H9 (cell line): ENCODE measurements at regions not wholly inside any gene's neighbourhood (a gene's known extent, or its start where the extent isn't known, plus 50 kb on each side); places are given as distances from the start of the nearest gene placed in this dataset.
"Not testable (repeated sequence)": the region's sequence is repeated elsewhere in the genome, so short reads cannot be mapped to it uniquely, and the experiment has no call there.

Experiments
- DNase-seq: peaks from one replicate; pipeline ENCODE4 v3.0.0-alpha.2; 2017
- H2AFZ ChIP-seq: one replicate; pipeline ENCODE4 v1.6.1; 2013; ENCODE audit warnings: mild to moderate bottlenecking, low read length, control low read depth, moderate library complexity
- H2AK5ac ChIP-seq: 2 replicates; pipeline ENCODE4 v1.6.1; 2013; ENCODE audit warnings: low read length, control low read depth, mixed read lengths; ENCODE audit not compliant: insufficient read length
- H2BK120ac ChIP-seq: one replicate; pipeline ENCODE4 v1.6.1; 2013; ENCODE audit warnings: low read depth, mild to moderate bottlenecking, low read length, control low read depth, inconsistent platforms; ENCODE audit not compliant: poor library complexity, severe bottlenecking
- H2BK12ac ChIP-seq: 2 replicates; pipeline ENCODE4 v1.6.1; 2013; ENCODE audit warnings: low read length, control low read depth, mixed read lengths, low read depth; ENCODE audit not compliant: insufficient read length
- H2BK15ac ChIP-seq: 2 replicates; pipeline ENCODE4 v1.6.1; 2013; ENCODE audit warnings: low read depth, low read length, control low read depth
- H2BK20ac ChIP-seq: one replicate; pipeline ENCODE4 v1.6.1; 2013; ENCODE audit warnings: low read depth, mild to moderate bottlenecking, low read length, control low read depth, inconsistent platforms; ENCODE audit not compliant: poor library complexity, severe bottlenecking
- H2BK5ac ChIP-seq: 2 replicates; pipeline ENCODE4 v1.6.1; 2013; ENCODE audit warnings: low read length, control low read depth, mixed read lengths; ENCODE audit not compliant: insufficient read length
- H3K14ac ChIP-seq: 2 replicates; pipeline ENCODE4 v1.6.1; 2013; ENCODE audit warnings: low read length, control low read depth; ENCODE audit not compliant: insufficient read depth
- H3K18ac ChIP-seq: 2 replicates; pipeline ENCODE4 v1.6.1; 2013; ENCODE audit warnings: low read depth, mild to moderate bottlenecking, mixed read lengths, low read length, control low read depth; ENCODE audit not compliant: insufficient read length
- H3K23ac ChIP-seq: 2 replicates; pipeline ENCODE4 v1.6.1; 2013; ENCODE audit warnings: low read length, control low read depth, mixed read lengths, low read depth; ENCODE audit not compliant: insufficient read length
- H3K23me2 ChIP-seq: 2 replicates; pipeline ENCODE4 v1.6.1; 2013; ENCODE audit warnings: low read depth, mild to moderate bottlenecking, mixed read lengths, low read length, control low read depth; ENCODE audit not compliant: insufficient read length, poor library complexity, severe bottlenecking
- H3K27ac ChIP-seq: 2 replicates; pipeline ENCODE4 v1.5.1; 2013; ENCODE audit warnings: low read length, control low read depth, mixed read lengths, low read depth; ENCODE audit not compliant: insufficient read length
- H3K27me3 ChIP-seq: 2 replicates; pipeline ENCODE4 v1.6.1; 2013; ENCODE audit warnings: low read length, control low read depth, inconsistent platforms; ENCODE audit not compliant: insufficient read depth
- H3K4ac ChIP-seq: 2 replicates; pipeline ENCODE4 v1.6.1; 2013; ENCODE audit warnings: low read depth, mild to moderate bottlenecking, control low read depth, inconsistent platforms, low read length, moderate library complexity
- H3K4me1 ChIP-seq: 2 replicates; pipeline ENCODE4 v1.6.1; 2013; ENCODE audit warnings: low read length, control low read depth, inconsistent platforms; ENCODE audit not compliant: insufficient read depth
- H3K4me2 ChIP-seq: 2 replicates; pipeline ENCODE4 v1.6.1; 2013; ENCODE audit warnings: low read length, control low read depth, mixed read lengths; ENCODE audit not compliant: insufficient read length, insufficient read depth
- H3K56ac ChIP-seq: 2 replicates; pipeline ENCODE4 v1.6.1; 2013; ENCODE audit warnings: low read depth, mild to moderate bottlenecking, mixed read lengths, low read length, control low read depth; ENCODE audit not compliant: insufficient read length
- H3K79me1 ChIP-seq: 2 replicates; pipeline ENCODE4 v1.6.1; 2013; ENCODE audit warnings: low read depth, mild to moderate bottlenecking, moderate library complexity, low read length, control low read depth, inconsistent platforms; ENCODE audit not compliant: insufficient read depth, poor library complexity, severe bottlenecking
- H3K79me2 ChIP-seq: 2 replicates; pipeline ENCODE4 v1.6.1; 2013; ENCODE audit warnings: low read length, control low read depth, inconsistent platforms; ENCODE audit not compliant: insufficient read depth
- H3K9ac ChIP-seq: 2 replicates; pipeline ENCODE4 v1.6.1; 2013; ENCODE audit warnings: low read length, control low read depth, mixed read lengths; ENCODE audit not compliant: insufficient read length; ENCODE audit errors: extremely low read depth
- H3K9me3 ChIP-seq: one replicate; pipeline ENCODE4 v1.6.1; 2013; ENCODE audit warnings: low read depth, low read length, inconsistent platforms; ENCODE audit not compliant: control insufficient read depth
- H3T11ph ChIP-seq: one replicate; pipeline ENCODE4 v1.6.1; 2013; ENCODE audit warnings: mild to moderate bottlenecking, low read length, control low read depth, inconsistent platforms
- H4K20me1 ChIP-seq: one replicate; pipeline ENCODE4 v1.6.1; 2013; ENCODE audit not compliant: control insufficient read depth, insufficient read length, insufficient read depth
- H4K5ac ChIP-seq: 2 replicates; pipeline ENCODE4 v1.6.1; 2013; ENCODE audit warnings: low read depth, mild to moderate bottlenecking, mixed read lengths, low read length, control low read depth; ENCODE audit not compliant: insufficient read length
- H4K8ac ChIP-seq: replicated peaks from 2 replicates; pipeline ENCODE4 v1.6.1; 2013; ENCODE audit warnings: low read length, control low read depth, mixed read lengths, low read depth; ENCODE audit not compliant: insufficient read length
- H4K91ac ChIP-seq: 2 replicates; pipeline ENCODE4 v1.6.1; 2013; ENCODE audit warnings: low read depth, mild to moderate bottlenecking, moderate library complexity, mixed read lengths, low read length, control low read depth; ENCODE audit not compliant: insufficient read length
- H3K27ac Mint-ChIP-seq, 3 experiments: 2 replicates in 2 of 3; 3 replicates in 1 of 3; pipeline ENCODE4 v1.8.0; 2020 to 2021; ENCODE audit warnings: mixed read lengths in 3 of 3, mild to moderate bottlenecking in 1 of 3, moderate library complexity in 1 of 3
- H3K27me3 Mint-ChIP-seq: 2 replicates; pipeline ENCODE4 v1.8.0; 2021; ENCODE audit warnings: low read depth, mild to moderate bottlenecking, moderate library complexity, mixed read lengths
- H3K36me3 Mint-ChIP-seq, 3 experiments: 2 replicates in 2 of 3; 3 replicates in 1 of 3; pipeline ENCODE4 v1.8.0; 2020 to 2021; ENCODE audit warnings: low read depth in 3 of 3, mixed read lengths in 3 of 3; ENCODE audit not compliant: insufficient read depth in 1 of 3
- H3K4me1 Mint-ChIP-seq, 2 experiments: 2 replicates each; pipeline ENCODE4 v1.8.0; 2020; ENCODE audit warnings: mixed read lengths in 2 of 2
- H3K4me3 Mint-ChIP-seq, 2 experiments: 2 replicates in 1 of 2; 3 replicates in 1 of 2; pipeline ENCODE4 v1.8.0; 2020 to 2021; ENCODE audit warnings: mild to moderate bottlenecking in 2 of 2, mixed read lengths in 2 of 2, moderate library complexity in 1 of 2
- H3K9me3 Mint-ChIP-seq, 2 experiments: 2 replicates in 1 of 2; 3 replicates in 1 of 2; pipeline ENCODE4 v1.8.0; 2020; ENCODE audit warnings: mild to moderate bottlenecking in 2 of 2, mixed read lengths in 2 of 2, moderate library complexity in 1 of 2
- WGBS: extraction: QIAGEN DNeasy Blood & Tissue Kit; methylation state at CpG from one replicate; pipeline ENCODE4 v1.1.7; 2013; ENCODE audit warnings: missing lambda C conversion rate, low lambda C conversion rate, mixed read lengths; ENCODE audit not compliant: insufficient read length; ENCODE audit errors: extremely low coverage; 5-methylcytosine and 5-hydroxymethylcytosine counted together
- TF ChIP-seq, protein P1 (sequence below): fragments of 200-600 bp; sonication (generic); conservative IDR thresholded peaks from 3 replicates; pipeline ENCODE4 v1.8.0; 2021; ENCODE audit warnings: antibody characterized with exemption, mild to moderate bottlenecking

DNA sequence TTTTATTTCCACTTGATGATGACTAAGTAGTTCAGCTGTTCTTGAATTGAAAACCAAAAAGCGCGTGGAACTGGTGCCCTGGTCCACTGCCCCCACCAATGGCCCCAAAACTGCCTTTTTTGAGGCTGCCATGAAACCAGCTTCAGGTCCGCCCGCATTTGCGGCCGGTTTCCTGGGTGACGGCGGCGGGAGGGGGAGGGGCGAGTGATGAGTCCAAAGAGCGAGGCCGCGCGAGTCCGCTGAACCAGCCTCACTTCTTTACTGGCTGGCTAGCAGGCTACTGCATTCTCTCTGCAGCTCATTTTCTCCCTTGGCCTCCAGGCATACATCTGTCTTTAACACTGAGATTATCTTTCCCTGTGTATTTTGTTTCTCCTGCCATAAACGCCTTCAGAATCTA, 72.9 kb upstream of the FABP2 start:
- H3K4ac ChIP-seq = no peak overlapping the region
- H2BK5ac ChIP-seq = no peak overlapping the region
- peak; percentile 36 for DNase-seq
- Mint-ChIP-seq H3K4me1 (peaks cover 16 to 18% of the 10 kb centered on the region in 2 experiments), H3K4me3 (no peak overlapping the region), H3K27ac (peak overlapping the region in 2 of 3 experiments; percentile 23 to 40; a peak in 1 of 7 replicates), H3K27me3 (no peaks in the 10 kb centered on the region), H3K36me3 (no peaks in the 10 kb centered on the region; a peak in 2 of 7 replicates), H3K9me3 (no peaks in the 10 kb centered on the region; a peak in 1 of 5 replicates)
- H3K56ac ChIP-seq = no peak overlapping the region
- H4K91ac ChIP-seq = no peak overlapping the region
- H3K79me2 ChIP-seq = no peaks in the 10 kb centered on the region
- H3T11ph ChIP-seq = no peak overlapping the region
- H2AK5ac ChIP-seq = no peak overlapping the region
- H3K23me2 ChIP-seq = no peaks in the 10 kb centered on the region
- no peak overlapping the region for H2BK20ac ChIP-seq
- H3K23ac ChIP-seq = no peak overlapping the region
- TF ChIP-seq, protein P1, sequence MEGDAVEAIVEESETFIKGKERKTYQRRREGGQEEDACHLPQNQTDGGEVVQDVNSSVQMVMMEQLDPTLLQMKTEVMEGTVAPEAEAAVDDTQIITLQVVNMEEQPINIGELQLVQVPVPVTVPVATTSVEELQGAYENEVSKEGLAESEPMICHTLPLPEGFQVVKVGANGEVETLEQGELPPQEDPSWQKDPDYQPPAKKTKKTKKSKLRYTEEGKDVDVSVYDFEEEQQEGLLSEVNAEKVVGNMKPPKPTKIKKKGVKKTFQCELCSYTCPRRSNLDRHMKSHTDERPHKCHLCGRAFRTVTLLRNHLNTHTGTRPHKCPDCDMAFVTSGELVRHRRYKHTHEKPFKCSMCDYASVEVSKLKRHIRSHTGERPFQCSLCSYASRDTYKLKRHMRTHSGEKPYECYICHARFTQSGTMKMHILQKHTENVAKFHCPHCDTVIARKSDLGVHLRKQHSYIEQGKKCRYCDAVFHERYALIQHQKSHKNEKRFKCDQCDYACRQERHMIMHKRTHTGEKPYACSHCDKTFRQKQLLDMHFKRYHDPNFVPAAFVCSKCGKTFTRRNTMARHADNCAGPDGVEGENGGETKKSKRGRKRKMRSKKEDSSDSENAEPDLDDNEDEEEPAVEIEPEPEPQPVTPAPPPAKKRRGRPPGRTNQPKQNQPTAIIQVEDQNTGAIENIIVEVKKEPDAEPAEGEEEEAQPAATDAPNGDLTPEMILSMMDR = no peak
- no peak overlapping the region for H2BK15ac ChIP-seq
- H4K5ac ChIP-seq = no peak overlapping the region
- no CpG with 5 or more reads among the region's 16 CpGs for WGBS
- no peaks in the 10 kb centered on the region for H3K4me1 ChIP-seq
- no peaks in the 10 kb centered on the region for H3K79me1 ChIP-seq
- H2BK12ac ChIP-seq = no peak overlapping the region
- no peak overlapping the region for H2BK120ac ChIP-seq
- H4K8ac ChIP-seq = no peak overlapping the region
- no peaks in the 10 kb centered on the region for H3K27me3 ChIP-seq
- no peaks in the 10 kb centered on the region for H4K20me1 ChIP-seq
- no peak overlapping the region for H3K9ac ChIP-seq
- no peak overlapping the region for H2AFZ ChIP-seq
- no peaks in the 10 kb centered on the region for H3K9me3 ChIP-seq
- no peak overlapping the region for H3K18ac ChIP-seq
- H3K14ac ChIP-seq = no peak overlapping the region
- H3K27ac ChIP-seq = no peak overlapping the region
- H3K4me2 ChIP-seq = no peak overlapping the region

DNA sequence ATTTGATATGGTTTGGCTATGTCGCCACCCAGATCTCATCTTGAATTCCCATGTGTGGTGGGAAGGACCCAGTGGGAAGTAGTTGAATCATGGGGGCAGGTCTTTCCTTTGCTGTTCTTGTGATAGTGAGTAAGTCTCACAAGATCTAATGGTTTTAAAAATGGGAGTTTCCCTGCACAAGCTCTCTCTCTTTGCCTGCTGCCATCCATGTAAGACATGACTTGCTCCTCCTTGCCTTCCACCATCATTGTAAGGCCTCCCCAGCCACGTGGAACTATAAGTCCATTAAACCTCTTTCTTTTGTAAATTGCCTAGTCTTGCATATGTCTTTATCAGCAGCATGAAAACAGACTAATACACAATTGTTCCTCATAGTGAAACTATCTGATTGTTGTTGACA, 66.9 kb upstream of the FABP2 start:
- not testable (repeated sequence) for H3K23ac ChIP-seq, H4K20me1 ChIP-seq, H3K27ac ChIP-seq, H3K27me3 ChIP-seq, H4K8ac ChIP-seq, H3K79me2 ChIP-seq, H3K4me1 Mint-ChIP-seq, H3K4me3 Mint-ChIP-seq, H3K18ac ChIP-seq, H3K23me2 ChIP-seq, H3K4me2 ChIP-seq, H3K9me3 Mint-ChIP-seq, H4K91ac ChIP-seq, H2BK15ac ChIP-seq, H2BK12ac ChIP-seq, H2BK120ac ChIP-seq, H3K27ac Mint-ChIP-seq, H3K4ac ChIP-seq, H3K56ac ChIP-seq, H4K5ac ChIP-seq, H3K9ac ChIP-seq, H2AFZ ChIP-seq, DNase-seq, H3K9me3 ChIP-seq, H2AK5ac ChIP-seq, H3T11ph ChIP-seq, H3K79me1 ChIP-seq, H3K27me3 Mint-ChIP-seq, H3K4me1 ChIP-seq, H2BK20ac ChIP-seq, H2BK5ac ChIP-seq, H3K14ac ChIP-seq
- H3K36me3 Mint-ChIP-seq = peaks cover 3 to 11% (median 5%) of the 10 kb centered on the region in 3 experiments; a peak in 6 of 7 replicates
- WGBS = no CpG with 5 or more reads among the region's 2 CpGs
